ENCODE measurements at regions not wholly inside any gene's neighbourhood (a gene's known extent, or its start where the extent isn't known, plus 50 kb on each side); places are given as distances from the start of the nearest gene placed in this dataset.
"Not testable (repeated sequence)": the region's sequence is repeated elsewhere in the genome, so short reads cannot be mapped to it uniquely, and the experiment has no call there.

- not testable (repeated sequence) for TF ChIP-seq CTCF, POLR2A (IDR thresholded peaks at IDR 0.05)
Measured at GRCh38 chr14:85852123-85852522, 322.2 kb downstream of the FLRT2 start.

Data from adrenal gland (tissue), 5 donors.